OCI-LY7 (cell line): ENCODE measurements at regions not wholly inside any gene's neighbourhood (a gene's known extent, or its start where the extent isn't known, plus 50 kb on each side); places are given as distances from the start of the nearest gene placed in this dataset.

Source experiments
- BruUV-seq: library from RNA; stranded (reverse); fragments of 400-500 nt; replicated peaks from 2 replicates; lab custom pipeline; 2021; lab: Mats Ljungman, UMichigan
- CTCF ChIA-PET: fragments of 300-600 bp; sonication (Branson Sonifier 250); formaldehyde crosslinking; loops from one replicate; lab custom pipeline; 2022; ENCODE audit warnings: antibody characterized with exemption; ENCODE audit not compliant: unreplicated experiment; lab: Charles Lee
- POLR2A ChIA-PET: fragments of 300-600 bp; sonication (Branson Sonifier 250); formaldehyde crosslinking; loops from one replicate; lab custom pipeline; 2022; ENCODE audit warnings: antibody characterized with exemption; lab: Charles Lee
- DNase-seq: peaks from one replicate; pipeline ENCODE4 v3.0.0-alpha.2; 2015; ENCODE audit warnings: low spot score
- H2AFZ ChIP-seq: fragments of 200-600 bp; sonication (generic), shearing (Covaris generic); 2 replicates; pipeline ENCODE4 v1.6.1; 2014; ENCODE audit warnings: mild to moderate bottlenecking, antibody characterized with exemption, low read length, moderate library complexity
- H3K27ac ChIP-seq: fragments of 200-600 bp; sonication (generic); 2 replicates; pipeline ENCODE4 v1.5.1; 2014; ENCODE audit warnings: mixed run types, low read depth, mild to moderate bottlenecking, moderate library complexity, low read length, inconsistent platforms; ENCODE audit not compliant: poor library complexity, severe bottlenecking
- H3K36me3 ChIP-seq: fragments of 200-600 bp; sonication (generic); 2 replicates; pipeline ENCODE4 v1.6.1; 2014; ENCODE audit warnings: mild to moderate bottlenecking, antibody characterized with exemption, low read length, moderate library complexity, mixed read lengths; ENCODE audit not compliant: insufficient read depth
- H3K4me1 ChIP-seq: fragments of 200-600 bp; sonication (generic); 2 replicates; pipeline ENCODE4 v1.5.1; 2014; ENCODE audit warnings: mild to moderate bottlenecking, low read length; ENCODE audit not compliant: insufficient read depth, poor library complexity, severe bottlenecking
- H3K4me2 ChIP-seq: fragments of 200-600 bp; sonication (generic); 2 replicates; pipeline ENCODE4 v1.6.1; 2014; ENCODE audit warnings: mild to moderate bottlenecking, low read length
- H3K4me3 ChIP-seq: fragments of 200-600 bp; sonication (generic); 2 replicates; pipeline ENCODE4 v1.5.1; 2014; ENCODE audit warnings: mild to moderate bottlenecking, low read depth, low read length; ENCODE audit not compliant: poor library complexity, severe bottlenecking
- H3K79me2 ChIP-seq: fragments of 200-600 bp; sonication (generic); 2 replicates; pipeline ENCODE4 v1.6.1; 2016; ENCODE audit warnings: low read depth, mild to moderate bottlenecking, low read length, moderate library complexity, mixed read lengths; ENCODE audit not compliant: insufficient read depth
- H3K9me2 ChIP-seq: fragments of 200-600 bp; sonication (generic); 2 replicates; pipeline ENCODE4 v1.6.1; 2016; ENCODE audit warnings: mild to moderate bottlenecking, low read length, mixed read lengths; ENCODE audit not compliant: insufficient read depth
- H3K9me3 ChIP-seq: fragments of 200-600 bp; sonication (generic); 2 replicates; pipeline ENCODE4 v1.6.1; 2014; ENCODE audit warnings: mild to moderate bottlenecking, mixed run types, low read length, mixed read lengths
- H4K20me1 ChIP-seq: fragments of 200-600 bp; sonication (generic); 2 replicates; pipeline ENCODE4 v1.6.1; 2014; ENCODE audit warnings: mild to moderate bottlenecking, antibody characterized with exemption, low read length, moderate library complexity, mixed read lengths; ENCODE audit not compliant: insufficient read depth
- CTCF ChIP-seq: fragments of 200-600 bp; sonication (generic); conservative IDR thresholded peaks from 2 replicates; pipeline ENCODE4 v1.5.1; 2014; ENCODE audit warnings: mild to moderate bottlenecking, antibody characterized with exemption, low read length, moderate library complexity, mixed read lengths
- EZH2phosphoT487 ChIP-seq: fragments of 200-600 bp; sonication (generic); IDR thresholded peaks from 2 replicates; pipeline ENCODE4 v1.6.1; 2018; ENCODE audit warnings: low read depth, borderline replicate concordance, mild to moderate bottlenecking, mixed run types, antibody characterized with exemption, low read length, moderate library complexity, mixed read lengths
- intact Hi-C: fragments of 100-400 bp; cut with micrococcal nuclease; formaldehyde crosslinking; loops from one replicate; pipeline ENCODE4 v1.10.0; 2022; ENCODE audit not compliant: unreplicated experiment

- H3K36me3 ChIP-seq = no peaks in the 10 kb centered on the region
- H3K9me2 ChIP-seq = no peaks in the 10 kb centered on the region
- H3K4me3 ChIP-seq = no peak overlapping the region
- H3K27ac ChIP-seq = no peak overlapping the region
- ChIA-PET CTCF (no interaction called here), POLR2A (no interaction called here)
- no peak overlapping the region for H2AFZ ChIP-seq
- TF ChIP-seq EZH2phosphoT487 (no peak), CTCF (no peak)
- DNase-seq = no peak
- no peaks in the 10 kb centered on the region for H3K79me2 ChIP-seq
- no peaks in the 10 kb centered on the region for H4K20me1 ChIP-seq
- H3K4me2 ChIP-seq = no peak overlapping the region
- intact Hi-C loops = no loop called here
- H3K4me1 ChIP-seq = no peaks in the 10 kb centered on the region
- H3K9me3 ChIP-seq = no peaks in the 10 kb centered on the region
- BruUV-seq = no TSS peak
These were observed 196.0 kb upstream of the PAPPA start for GRCh38 chr9:115957585-115957984.

DNA sequence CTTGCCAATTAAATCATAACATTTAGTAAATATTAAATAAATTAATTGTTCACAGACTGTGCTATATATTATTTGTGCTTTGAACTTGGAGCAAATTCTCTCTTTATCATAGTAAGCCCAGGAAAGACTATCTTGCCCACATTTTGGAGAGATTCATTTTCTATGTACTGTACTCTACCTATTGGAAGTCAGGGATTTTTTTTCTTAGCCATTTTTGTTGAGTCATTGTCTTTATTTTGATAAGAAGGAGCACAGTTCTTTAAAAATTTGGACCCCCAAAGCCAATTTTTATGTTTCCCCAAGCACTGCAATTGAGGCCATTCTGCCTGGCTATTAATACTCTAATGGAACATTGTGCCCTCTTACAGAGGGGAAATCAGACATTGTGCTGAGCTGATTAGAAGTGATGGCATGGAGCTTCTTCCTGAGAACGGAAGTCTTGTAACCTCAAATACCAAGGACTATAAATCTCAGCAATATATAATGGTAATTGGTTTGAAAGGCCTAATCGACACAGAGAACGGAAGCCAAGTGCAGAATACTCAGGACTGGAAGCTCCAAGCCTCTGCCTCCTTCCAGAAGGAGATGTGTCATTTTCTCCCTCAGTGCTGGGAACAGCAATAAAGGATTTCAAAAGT is 188.8 kb upstream of the PAPPA start:
- intact Hi-C loops = no loop called here
- Histone ChIP-seq H2AFZ (no peak overlapping the region), H3K9me2 (no peaks in the 10 kb centered on the region; the same call in 1 of the 2 replicates), H3K4me2 (no peak overlapping the region), H3K79me2 (no peaks in the 10 kb centered on the region), H3K27ac (no peak overlapping the region), H3K9me3 (no peaks in the 10 kb centered on the region), H3K4me1 (no peaks in the 10 kb centered on the region), H3K36me3 (no peaks in the 10 kb centered on the region), H4K20me1 (no peaks in the 10 kb centered on the region), H3K4me3 (no peak overlapping the region)
- TF ChIP-seq CTCF (no peak), EZH2phosphoT487 (no peak)
- no peak for DNase-seq
- no TSS peak for BruUV-seq
- ChIA-PET POLR2A (interaction anchor here (0.7 kb wide), 1 partner anchor 40 kb away, joined by 4 read pairs; no protein-coding TSS in a partner anchor), CTCF (no interaction called here)

DNA sequence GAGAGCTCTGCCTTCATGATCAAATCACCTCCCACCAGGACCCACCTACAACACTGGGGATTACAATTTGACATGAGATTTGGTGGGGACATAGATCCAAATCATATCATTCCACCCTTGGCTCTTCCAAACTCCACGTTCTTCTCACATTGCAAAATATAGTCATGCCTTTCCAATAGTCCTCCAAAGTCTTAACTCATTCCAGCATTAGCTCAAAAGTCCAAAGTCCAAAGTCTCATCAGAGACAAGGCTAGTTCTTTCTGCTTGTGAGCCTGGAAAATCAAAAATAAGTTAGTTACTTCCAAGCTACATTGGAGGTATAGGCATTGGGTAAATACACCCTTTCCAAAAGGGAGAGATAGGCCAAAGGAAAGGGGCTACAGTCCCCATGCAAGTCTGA is 186.9 kb upstream of the PAPPA start:
- H3K4me2 ChIP-seq = no peak overlapping the region
- no peaks in the 10 kb centered on the region for H3K36me3 ChIP-seq
- H3K4me1 ChIP-seq = no peaks in the 10 kb centered on the region
- no peaks in the 10 kb centered on the region for H3K79me2 ChIP-seq
- no peak overlapping the region for H3K4me3 ChIP-seq
- TF ChIP-seq EZH2phosphoT487 (no peak), CTCF (no peak)
- H2AFZ ChIP-seq = no peak overlapping the region
- CTCF ChIA-PET = no interaction called here
- H3K27ac ChIP-seq = no peak overlapping the region
- no TSS peak for BruUV-seq
- intact Hi-C loops = no loop called here
- POLR2A ChIA-PET = no interaction called here
- H4K20me1 ChIP-seq = no peaks in the 10 kb centered on the region
- no peak for DNase-seq
- no peaks in the 10 kb centered on the region; the same call in 1 of the 2 replicates for H3K9me2 ChIP-seq
- H3K9me3 ChIP-seq = no peaks in the 10 kb centered on the region
